Upper lobe of left lung (tissue), 6 donors: ENCODE measurements at regions not wholly inside any gene's neighbourhood (a gene's known extent, or its start where the extent isn't known, plus 50 kb on each side); places are given as distances from the start of the nearest gene placed in this dataset.

Experiments used
- ATAC-seq, 2 donors: fragments of 200-7000 bp; cut with Tn5 transposase; one replicate each; pipeline ENCODE4 v1.9.1; 2022; ENCODE audit warnings: mild to moderate bottlenecking in 2 of 2, moderate library complexity in 2 of 2; ENCODE audit not compliant: low FRiP score in 2 of 2
- DNase-seq, 2 donors: peaks; one replicate each; pipeline ENCODE4 v3.0.0-alpha.2; 2019 to 2020
- H3K27ac ChIP-seq, 4 donors: fragments of 200-600 bp; sonication (generic); one replicate each; pipeline ENCODE4 v1.5.1; 2016 to 2019
- H3K27me3 ChIP-seq, 4 donors: fragments of 200-600 bp; sonication (generic); one replicate each; pipeline ENCODE4 v1.5.1; 2017 to 2019
- H3K36me3 ChIP-seq, 4 donors: fragments of 200-600 bp; sonication (generic); one replicate each; pipeline ENCODE4 v1.5.1; 2016 to 2019
- H3K4me1 ChIP-seq, 4 donors: fragments of 200-600 bp; sonication (generic); one replicate each; pipeline ENCODE4 v1.5.1; 2018 to 2019
- H3K4me3 ChIP-seq, 4 donors: fragments of 200-600 bp; sonication (generic); one replicate each; pipeline ENCODE4 v1.5.1; 2017 to 2019; ENCODE audit warnings: mild to moderate bottlenecking in 2 of 4, moderate library complexity in 1 of 4
- H3K9me3 ChIP-seq, 4 donors: fragments of 200-600 bp; sonication (generic); one replicate each; pipeline ENCODE4 v1.5.1; 2018 to 2019
- CTCF ChIP-seq, 6 experiments: fragments of 450-650 bp in 4 of 6; fragments of 200-600 bp in 2 of 6; sonication (generic) in 2 of 6; IDR thresholded peaks; one replicate each; pipeline ENCODE4 v1.5.1; 2016 to 2019; ENCODE audit warnings: antibody characterized with exemption in 6 of 6
- EP300 ChIP-seq, 4 donors: sonication (generic); formaldehyde crosslinking; IDR thresholded peaks; one replicate each; pipeline ENCODE4 v1.5.1; 2017; ENCODE audit warnings: antibody characterized with exemption in 4 of 4, control low read depth in 2 of 4
- POLR2A ChIP-seq, 4 donors: fragments of 450-650 bp; IDR thresholded peaks; one replicate each; pipeline ENCODE4 v1.5.1; 2016 to 2017; ENCODE audit warnings: antibody characterized with exemption in 4 of 4, mild to moderate bottlenecking in 2 of 4
- POLR2AphosphoS5 ChIP-seq, 2 donors: sonication (generic); formaldehyde crosslinking; IDR thresholded peaks; one replicate each; pipeline ENCODE4 v1.5.1; 2017; ENCODE audit warnings: antibody characterized with exemption in 2 of 2
- WGBS, 2 donors: methylation state at CpG; one replicate each; pipeline ENCODE4 v1.1.5; 2017 to 2018; 5-methylcytosine and 5-hydroxymethylcytosine counted together
- donor health status: DM: no; HTN: no; CAD: no; lungs with moderate emphysema.
- donor health status: DM: no; HTN: yes; CAD: no; lungs with severe emphysema.

- 60 to 65% methylated on average over 3 of the region's 3 CpGs for WGBS, 2 donors
- H3K27me3 ChIP-seq = no peaks in the 10 kb centered on the region
- TF ChIP-seq POLR2AphosphoS5 (IDR thresholded peaks at IDR 0.05) (no peak), POLR2A (IDR thresholded peaks at IDR 0.05) (no peak), EP300 (IDR thresholded peaks at IDR 0.05) (no peak)
- no peaks in the 10 kb centered on the region for H3K36me3 ChIP-seq
- no peaks in the 10 kb centered on the region for H3K4me1 ChIP-seq
- ATAC-seq (no peak), DNase-seq (no peak)
- no peak overlapping the region for H3K4me3 ChIP-seq
- H3K9me3 ChIP-seq = no peaks in the 10 kb centered on the region
- no peak overlapping the region for H3K27ac ChIP-seq
These were observed 190.3 kb upstream of the ONECUT1 start for GRCh38 chr15:52980446-52980845.

GRCh38 chr15:52976516-52977075 is 186.5 kb upstream of the ONECUT1 start:
- no peak for DNase-seq
- Histone ChIP-seq H3K4me3 (no peak overlapping the region), H3K27ac (no peak overlapping the region), H3K4me1 (no peaks in the 10 kb centered on the region), H3K27me3 (no peaks in the 10 kb centered on the region), H3K9me3 (no peaks in the 10 kb centered on the region), H3K36me3 (no peaks in the 10 kb centered on the region)
- WGBS, 2 donors = 86 to 89% methylated on average over 9 of the region's 9 CpGs
- ATAC-seq = no peak
- TF ChIP-seq EP300 (IDR thresholded peaks at IDR 0.05) (no peak), CTCF (IDR thresholded peaks at IDR 0.05) (no peak), POLR2A (IDR thresholded peaks at IDR 0.05) (no peak), POLR2AphosphoS5 (IDR thresholded peaks at IDR 0.05) (no peak)

- no peak for ATAC-seq
- DNase-seq = no peak
- H3K4me3 ChIP-seq = no peak overlapping the region
- H3K27me3 ChIP-seq = no peaks in the 10 kb centered on the region
- no peaks in the 10 kb centered on the region for H3K9me3 ChIP-seq
- H3K4me1 ChIP-seq = no peaks in the 10 kb centered on the region
- H3K36me3 ChIP-seq = no peaks in the 10 kb centered on the region
- WGBS, 2 donors = 68 to 80% methylated on average over 4 of the region's 4 CpGs
- TF ChIP-seq POLR2A (IDR thresholded peaks at IDR 0.05) (no peak), EP300 (IDR thresholded peaks at IDR 0.05) (no peak), POLR2AphosphoS5 (IDR thresholded peaks at IDR 0.05) (no peak), CTCF (IDR thresholded peaks at IDR 0.05) (no peak)
- H3K27ac ChIP-seq = no peak overlapping the region
These were observed 185.9 kb upstream of the ONECUT1 start for GRCh38 chr15:52975941-52976449.

- Histone ChIP-seq H3K27me3 (no peaks in the 10 kb centered on the region), H3K4me1 (no peaks in the 10 kb centered on the region), H3K4me3 (no peak overlapping the region), H3K9me3 (no peaks in the 10 kb centered on the region), H3K27ac (no peak overlapping the region), H3K36me3 (no peaks in the 10 kb centered on the region)
- TF ChIP-seq EP300 (IDR thresholded peaks at IDR 0.05) (no peak), POLR2AphosphoS5 (IDR thresholded peaks at IDR 0.05) (no peak), CTCF (IDR thresholded peaks at IDR 0.05) (no peak), POLR2A (IDR thresholded peaks at IDR 0.05) (no peak)
- ATAC-seq = peak in 1 of 2 donors; percentile 22
- DNase-seq = no peak
These were observed 173.7 kb upstream of the ONECUT1 start for GRCh38 chr15:52963865-52964264.

GRCh38 chr15:52960283-52960682 is 170.1 kb upstream of the ONECUT1 start:
- Histone ChIP-seq H3K27me3 (no peaks in the 10 kb centered on the region), H3K36me3 (no peaks in the 10 kb centered on the region), H3K27ac (no peak overlapping the region), H3K9me3 (no peaks in the 10 kb centered on the region), H3K4me1 (no peaks in the 10 kb centered on the region), H3K4me3 (no peak overlapping the region)
- DNase-seq (no peak), ATAC-seq (no peak)
- TF ChIP-seq CTCF (IDR thresholded peaks at IDR 0.05) (no peak), POLR2AphosphoS5 (IDR thresholded peaks at IDR 0.05) (no peak), POLR2A (IDR thresholded peaks at IDR 0.05) (no peak)
- WGBS, 2 donors = 74 to 76% methylated on average over 6 of the region's 6 CpGs
